ENCODE measurements at regions not wholly inside any gene's neighbourhood (a gene's known extent, or its start where the extent isn't known, plus 50 kb on each side); places are given as distances from the start of the nearest gene placed in this dataset.
"Not testable (repeated sequence)": the region's sequence is repeated elsewhere in the genome, so short reads cannot be mapped to it uniquely, and the experiment has no call there.

DNA sequence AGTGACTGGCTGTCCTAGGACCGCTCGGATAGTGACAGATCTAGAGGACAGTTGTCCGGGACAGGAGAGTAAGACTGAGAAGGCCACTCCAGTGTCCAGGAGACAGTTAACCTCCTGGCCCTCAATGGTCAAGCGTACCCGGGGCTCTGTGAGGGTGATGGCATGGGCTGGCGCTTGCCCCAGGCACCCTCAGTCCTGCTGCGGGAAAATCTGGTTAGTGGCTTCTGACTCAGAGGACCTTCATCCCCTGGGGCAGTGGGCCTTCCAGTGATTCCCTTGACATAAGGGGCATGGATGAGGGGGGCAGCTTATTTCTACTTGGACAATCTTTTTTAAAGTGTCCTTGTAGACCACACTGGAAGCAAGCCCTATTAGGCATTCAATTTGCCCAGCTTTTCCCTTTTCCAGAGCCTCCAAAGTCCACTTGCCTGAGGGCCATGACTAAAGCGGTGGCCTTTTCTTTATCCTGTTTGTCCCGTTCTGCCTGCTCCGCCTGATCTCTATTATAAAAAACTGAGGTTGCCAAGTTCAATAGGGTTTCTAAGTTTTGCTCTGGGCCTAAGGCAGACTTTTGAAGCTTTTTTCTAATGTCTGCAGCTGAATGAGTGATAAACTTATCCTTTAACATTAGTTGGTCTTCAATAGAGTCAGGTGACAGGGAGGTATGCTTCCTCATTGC is 139.8 kb downstream of the COX18 start:
- TF ChIP-seq CTCF (IDR thresholded peaks at IDR 0.05; ENCODE audit: extremely low read depth in 1 of 2, insufficient read depth in 1 of 2, low read depth in 1 of 2, low read length in 2 of 2); MAX (IDR thresholded peaks at IDR 0.05; ENCODE audit: insufficient read depth, insufficient read length); POLR2AphosphoS5 (IDR thresholded peaks at IDR 0.05; ENCODE audit: insufficient read depth, low read depth, low read length); POLR2A (IDR thresholded peaks at IDR 0.05; ENCODE audit: low read depth, low read length); GATA2 (IDR thresholded peaks at IDR 0.05; ENCODE audit: insufficient read depth, insufficient read length, low read depth, low read length); EZH2 (IDR thresholded peaks at IDR 0.05; ENCODE audit: borderline replicate concordance, low read depth, low read length, severe bottlenecking); JUN (IDR thresholded peaks at IDR 0.05; ENCODE audit: borderline replicate concordance, insufficient read depth, insufficient read length, low read depth): not testable (repeated sequence)
